COLO668 (cell line): ENCODE measurements at regions not wholly inside any gene's neighbourhood (a gene's known extent, or its start where the extent isn't known, plus 50 kb on each side); places are given as distances from the start of the nearest gene placed in this dataset.

Experiments used
- DNase-seq: peaks from one replicate; lab custom pipeline; 2025; ENCODE audit not compliant: unreplicated experiment; lab: John Stamatoyannopoulos, UW

DNA sequence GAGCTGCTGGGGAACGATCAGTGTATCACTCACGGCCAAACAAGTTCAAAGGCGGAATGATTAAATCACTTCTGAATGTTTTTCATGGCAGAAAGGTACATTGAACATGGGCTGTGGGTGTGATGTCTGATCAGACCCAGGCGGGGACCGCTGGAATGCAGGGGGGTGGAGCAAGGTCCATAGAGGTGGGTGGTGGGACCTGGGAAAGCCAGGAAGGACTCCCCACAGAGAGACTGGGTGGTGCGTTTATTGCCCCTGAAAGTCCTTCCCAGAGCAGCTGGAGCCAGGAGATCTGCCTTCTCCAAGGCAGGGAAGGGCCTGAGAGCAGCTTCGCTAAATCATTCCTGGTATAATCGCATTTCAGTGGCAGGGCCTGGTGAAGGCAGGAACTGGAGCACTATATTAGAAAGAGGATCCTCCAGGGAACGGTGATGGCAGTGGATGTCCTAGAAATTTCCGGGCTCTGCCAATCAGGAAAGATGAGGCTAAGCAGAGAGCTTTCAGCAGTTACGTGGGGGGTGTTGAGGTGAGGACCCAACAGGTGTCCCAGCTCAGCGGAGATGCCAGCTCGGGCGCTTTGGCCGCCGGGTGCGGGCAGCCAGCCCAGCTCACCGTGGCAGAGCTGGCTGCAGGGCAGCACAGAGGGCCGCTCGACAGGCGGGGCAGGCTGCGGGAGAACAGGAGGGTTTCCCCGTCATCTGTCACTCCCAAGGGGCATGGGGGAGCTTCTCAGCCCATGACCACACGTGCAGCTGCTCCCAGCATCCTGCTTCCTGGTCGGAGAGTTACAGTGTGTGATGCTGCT is 271.7 kb downstream of the CTTN start:
- no peak for DNase-seq

DNA sequence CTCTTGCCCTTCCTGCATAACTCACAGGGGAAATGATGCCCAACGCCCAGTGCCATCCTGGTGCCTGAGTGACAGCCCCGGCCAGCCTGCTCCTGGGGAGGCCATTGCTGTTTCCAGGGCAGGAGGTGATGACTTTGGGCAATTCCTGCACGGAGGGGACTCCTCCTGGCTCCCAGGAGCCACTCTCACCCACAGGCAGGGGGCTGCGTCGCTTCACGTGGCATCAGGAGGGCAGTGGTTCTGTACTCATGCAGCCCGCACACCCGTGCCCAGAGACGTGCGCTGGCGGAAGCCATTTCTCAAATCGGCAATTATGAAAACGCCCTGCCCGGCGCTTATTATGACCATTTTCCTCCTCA is 272.3 kb downstream of the CTTN start:
- no peak for DNase-seq

DNA sequence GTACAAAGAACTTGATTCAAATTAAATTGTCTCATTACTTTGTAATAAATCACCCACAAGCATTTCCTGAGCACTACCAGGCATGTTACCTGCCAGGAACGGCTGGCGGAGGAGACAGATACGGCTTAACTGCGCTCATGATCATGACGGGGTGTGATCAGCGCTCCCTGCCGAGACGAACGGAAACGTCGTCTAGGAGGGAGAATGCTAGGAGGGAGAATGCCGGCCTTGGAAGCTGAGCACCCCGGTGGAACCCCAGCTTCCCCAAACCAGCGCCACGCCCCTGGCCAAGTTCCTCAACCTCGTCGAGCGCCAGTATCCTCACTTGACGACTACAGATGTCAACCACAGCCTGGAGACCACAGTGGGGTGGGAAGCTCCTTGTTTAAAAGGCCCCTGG is 272.8 kb downstream of the CTTN start:
- DNase-seq: no peak

DNA sequence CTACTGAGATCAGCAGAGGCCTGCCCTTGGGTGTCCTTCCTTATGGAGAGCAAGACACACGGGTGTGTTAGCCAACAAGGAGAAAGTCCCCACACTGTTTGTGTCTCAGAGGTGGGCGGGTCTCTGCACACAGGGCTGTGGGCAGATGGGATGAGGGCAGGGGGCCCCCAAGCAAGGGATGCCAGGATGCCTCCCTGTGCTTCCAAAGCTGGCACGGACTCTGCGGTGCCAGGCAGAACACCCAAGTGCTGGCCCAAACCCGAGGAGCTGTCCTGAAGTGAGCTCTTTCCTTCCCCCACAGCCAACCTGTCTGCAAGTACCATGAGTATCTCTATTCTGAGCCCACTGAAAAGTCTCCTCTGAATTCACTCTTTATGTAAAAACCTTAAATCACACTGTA is 273.3 kb downstream of the CTTN start:
- no peak for DNase-seq

DNA sequence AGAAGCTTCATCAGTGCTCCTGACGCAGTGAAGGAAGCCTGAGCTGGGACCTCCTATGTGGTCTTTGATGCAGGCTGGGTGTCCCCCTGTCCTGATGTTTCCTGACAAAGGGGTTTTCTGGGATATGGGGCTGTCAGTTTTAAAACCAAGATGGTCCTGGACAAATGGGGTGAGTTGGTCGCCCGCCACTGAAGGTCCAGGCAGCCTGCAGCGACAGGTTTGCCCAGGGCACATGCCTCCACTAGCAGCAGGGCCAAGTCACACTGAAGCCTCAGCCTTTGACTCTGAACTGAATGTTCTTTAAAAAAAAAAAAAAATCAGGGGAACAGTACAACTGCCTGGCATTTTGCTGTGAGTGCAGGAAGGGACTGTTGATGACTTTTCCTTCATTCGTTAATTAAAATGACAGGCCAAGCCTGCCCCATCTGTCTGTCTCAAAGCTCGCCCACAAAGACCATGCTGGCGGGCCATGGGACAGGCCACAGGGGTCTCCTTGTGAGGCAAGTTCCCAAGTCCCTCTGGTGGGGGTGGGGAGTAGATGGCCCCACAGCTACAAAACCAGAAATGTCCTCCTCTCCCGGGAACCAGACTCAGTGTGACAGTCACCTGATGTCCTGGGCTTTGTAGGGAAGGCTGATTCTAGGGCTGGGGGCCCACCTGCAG is 274.8 kb downstream of the CTTN start:
- DNase-seq: no peak

DNA sequence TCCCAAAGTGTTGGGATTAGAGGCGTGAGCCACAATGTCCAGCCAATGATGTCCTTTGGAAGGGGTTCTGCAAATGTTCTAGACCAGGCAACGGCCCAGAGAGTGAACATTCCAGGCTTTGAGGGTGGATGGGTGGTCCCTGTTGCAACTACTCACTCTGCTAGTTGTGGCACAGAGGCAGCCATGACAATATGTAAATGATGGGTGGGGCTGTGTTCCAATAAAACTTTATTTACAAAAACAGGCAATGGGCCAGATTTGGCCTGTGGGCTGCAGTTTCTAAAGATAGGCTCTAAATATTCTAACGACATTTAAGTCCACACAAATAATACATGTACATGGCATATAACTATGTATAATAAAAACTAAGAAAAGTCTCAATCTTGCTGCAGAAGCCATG is 276.3 kb downstream of the CTTN start:
- no peak for DNase-seq

DNA sequence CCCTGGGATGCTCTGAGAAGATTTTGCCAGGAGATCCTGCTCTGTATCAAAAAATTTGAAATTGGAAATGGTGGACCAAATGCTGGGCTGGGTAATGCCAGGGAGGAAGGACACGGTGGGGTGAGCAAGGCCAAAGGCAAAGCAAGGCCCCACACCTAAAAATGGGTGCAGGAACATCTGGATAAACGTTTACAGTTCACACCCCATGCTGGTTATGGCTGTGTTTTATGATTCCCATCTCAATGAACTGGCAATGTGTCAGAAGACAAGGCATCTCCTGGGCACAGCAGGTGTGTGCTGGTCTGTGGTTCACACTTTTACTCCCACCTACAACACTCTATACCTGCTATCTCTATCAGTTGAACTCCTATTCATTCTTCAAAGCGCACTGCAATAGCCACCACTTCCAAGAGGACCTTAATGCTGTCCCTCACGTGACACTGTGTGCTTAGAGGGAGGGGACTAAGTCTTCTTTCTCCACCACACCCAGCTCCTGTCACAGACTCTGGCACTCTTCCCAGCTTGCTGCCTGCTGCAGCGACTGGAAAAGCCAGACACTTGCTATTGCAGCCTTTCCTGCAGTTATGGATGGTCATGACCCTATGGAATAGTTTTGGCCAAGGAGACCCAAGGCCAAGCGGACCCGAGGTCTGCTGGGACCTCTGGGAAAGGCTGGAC is 277.5 kb downstream of the CTTN start:
- DNase-seq: no peak

DNA sequence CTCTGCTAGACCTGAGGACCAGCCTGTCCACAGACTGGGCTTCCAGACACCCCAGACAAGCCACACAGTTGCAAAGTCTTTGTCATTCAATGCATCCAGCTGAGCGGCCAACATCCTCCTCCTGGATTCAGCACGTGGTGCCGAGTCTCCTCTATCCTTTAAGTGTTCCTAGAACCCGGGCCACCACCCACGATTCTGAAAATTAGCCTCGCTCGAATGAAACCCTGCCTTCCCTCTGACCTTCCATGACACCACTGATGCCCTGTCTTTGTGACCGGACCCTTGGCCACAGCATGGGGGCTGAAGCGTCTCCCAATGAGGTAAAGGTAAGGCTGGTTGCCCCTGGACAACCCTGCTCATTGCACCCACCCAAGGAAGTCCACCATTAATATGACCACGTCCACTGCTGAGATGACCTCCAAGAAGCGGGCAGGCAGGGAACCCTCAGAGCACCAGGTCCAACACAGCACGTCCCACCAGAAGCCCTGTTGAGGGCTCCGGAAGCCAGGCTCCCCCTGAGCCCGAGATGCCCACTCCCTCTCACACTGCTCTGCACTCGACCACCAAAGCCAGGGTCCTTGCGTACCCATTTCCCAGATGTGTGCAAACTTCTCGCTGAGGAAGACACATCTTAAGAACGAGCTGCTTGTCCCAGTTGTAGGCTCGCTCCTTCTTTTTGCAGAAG is 279.0 kb downstream of the CTTN start:
- no peak for DNase-seq

DNA sequence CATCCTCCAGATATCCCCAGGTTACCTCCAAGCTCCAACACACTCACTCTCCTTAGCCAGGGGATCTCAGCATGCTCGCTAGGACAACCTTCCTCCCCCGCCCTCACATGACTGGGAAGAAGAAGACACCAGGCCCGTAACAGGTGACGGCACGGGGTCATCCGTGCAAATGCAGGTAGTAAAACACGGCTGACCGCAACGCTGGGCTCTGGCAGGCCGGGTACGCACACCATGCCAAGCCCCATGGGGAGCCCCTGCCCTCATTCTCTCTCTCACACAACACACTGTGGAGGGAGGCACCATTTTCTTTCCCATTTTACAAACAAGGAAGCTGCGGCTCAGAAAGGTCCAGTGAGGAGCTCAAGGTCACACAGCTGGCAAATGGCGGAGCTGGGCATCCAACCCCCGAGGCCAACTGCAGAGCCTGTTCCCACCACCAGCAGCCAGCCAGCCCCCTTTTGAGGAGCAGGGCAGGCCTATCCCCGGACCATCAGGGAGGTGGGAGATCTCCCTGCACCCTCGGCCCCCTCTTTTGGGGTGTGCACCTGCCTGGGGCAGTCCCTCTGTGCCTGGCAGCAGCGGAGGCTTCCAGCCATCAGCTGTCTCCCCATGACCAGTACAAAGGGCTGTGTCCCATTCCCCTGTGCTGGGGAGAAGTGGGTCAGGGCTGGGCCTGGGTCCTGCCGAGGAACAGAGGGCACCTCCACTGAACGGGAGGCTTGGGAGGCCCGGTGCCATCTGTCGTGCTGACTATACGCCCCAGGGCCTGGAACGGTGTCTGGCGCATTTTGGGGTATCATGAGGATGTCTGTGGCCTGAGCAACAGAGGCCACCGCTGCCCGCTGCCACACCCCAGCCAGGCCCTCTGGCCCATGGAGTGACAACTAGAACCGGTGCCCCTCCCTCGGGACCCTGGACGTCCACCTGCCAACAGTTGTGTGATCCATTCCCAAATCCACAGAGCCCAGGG is 280.9 kb downstream of the CTTN start:
- no peak for DNase-seq

DNA sequence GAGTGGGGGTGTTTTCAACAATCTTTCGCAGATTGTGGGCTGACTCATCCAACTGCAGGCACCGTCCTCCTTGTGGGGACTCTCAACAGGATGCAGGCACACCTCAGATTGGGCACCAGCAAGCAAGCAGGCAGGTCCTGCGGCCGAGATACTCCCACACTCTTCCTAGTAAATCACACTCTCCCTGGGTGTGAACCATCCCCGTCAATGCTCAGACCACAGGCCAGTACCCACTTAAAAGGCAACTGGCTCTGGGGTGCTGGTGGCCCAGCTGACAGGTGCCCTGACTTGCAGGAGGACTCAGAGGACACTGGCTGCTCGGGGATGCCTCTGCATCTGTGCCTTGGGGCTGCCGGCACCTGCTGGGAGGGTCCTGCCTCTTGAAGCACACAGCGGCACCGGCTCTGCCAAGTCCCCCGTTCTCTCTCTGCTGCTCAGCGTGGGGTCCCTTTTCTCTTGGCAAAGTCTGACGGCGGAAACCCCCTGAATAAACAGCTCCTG is 282.5 kb downstream of the CTTN start:
- no peak for DNase-seq

DNA sequence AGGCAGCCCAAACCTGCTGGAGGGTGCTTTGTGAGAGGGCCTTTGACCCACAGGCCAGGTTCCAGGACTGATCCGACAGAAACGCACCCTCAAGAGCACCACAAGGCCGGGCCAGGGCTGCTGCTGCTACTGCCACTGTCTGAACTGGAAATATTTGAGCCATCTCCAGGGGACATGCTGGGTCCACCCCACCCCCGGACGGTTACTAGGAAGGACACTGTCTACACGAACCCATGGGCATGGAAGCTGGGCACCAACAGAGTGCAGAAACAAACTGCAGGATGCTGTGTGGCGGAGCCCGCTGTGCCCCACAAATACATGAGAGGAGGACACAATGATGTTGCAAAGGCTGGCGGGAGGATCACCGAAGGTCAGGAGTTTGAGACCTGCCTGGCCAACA is 283.7 kb downstream of the CTTN start:
- DNase-seq: no peak

DNA sequence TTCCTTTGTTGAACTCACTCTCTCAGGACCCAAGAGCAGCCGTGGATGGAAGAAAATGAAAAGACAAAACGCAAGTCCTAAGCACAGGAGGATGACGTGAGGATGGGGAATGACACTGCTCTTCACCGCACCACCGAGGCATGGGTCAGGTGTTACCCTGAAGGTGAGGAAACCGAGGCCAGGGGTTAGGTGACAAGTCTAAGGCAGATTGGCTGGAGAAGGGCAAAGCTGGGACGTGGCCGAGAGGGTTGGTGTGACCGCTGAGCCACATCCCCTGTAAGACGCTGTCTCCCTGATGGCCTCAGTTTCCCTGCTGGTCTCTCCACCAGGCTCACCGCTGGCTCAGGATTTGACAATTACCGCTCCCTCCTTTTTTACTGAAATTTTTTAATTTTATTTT is 284.4 kb downstream of the CTTN start:
- no peak for DNase-seq

DNA sequence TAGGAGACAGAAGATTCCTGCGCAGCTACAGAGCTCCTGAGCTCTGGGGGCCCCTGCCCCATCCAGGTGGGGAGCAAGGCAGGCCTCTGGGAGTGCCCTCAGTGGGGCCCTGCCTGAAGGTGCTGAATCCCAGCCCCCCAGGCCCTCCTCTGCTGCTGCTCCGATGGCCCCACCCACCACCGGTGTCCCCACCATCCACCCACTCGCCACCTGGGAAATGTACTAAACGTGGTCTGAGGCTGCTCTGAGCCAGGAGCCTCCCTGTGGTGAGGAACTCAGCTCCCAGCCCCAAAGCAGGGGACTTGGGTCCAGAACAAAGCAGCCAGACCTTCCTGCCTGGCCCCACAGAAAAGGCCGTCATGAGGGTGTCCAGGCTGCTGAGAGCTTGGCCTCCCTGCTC is 289.4 kb downstream of the CTTN start:
- no peak for DNase-seq

DNA sequence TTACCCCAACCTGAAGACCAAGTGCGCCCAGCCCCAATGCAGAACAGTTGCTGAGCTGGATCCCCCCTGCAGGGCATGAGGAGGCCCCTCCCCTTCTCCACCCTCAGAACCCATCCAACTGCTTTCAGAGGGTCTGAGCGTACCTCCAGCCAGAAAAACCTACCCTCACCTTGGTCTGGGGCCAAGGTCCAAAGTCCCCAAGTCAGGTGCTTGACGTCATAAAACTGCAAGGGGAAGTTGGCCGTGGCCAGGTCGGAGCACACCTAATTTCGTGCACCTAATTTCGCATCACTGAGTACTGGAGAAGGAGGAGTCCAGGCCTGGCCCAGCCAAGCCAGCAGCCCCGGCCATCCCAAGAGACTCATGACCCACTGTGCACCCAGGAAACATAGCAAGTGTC is 289.8 kb downstream of the CTTN start:
- DNase-seq: no peak

DNA sequence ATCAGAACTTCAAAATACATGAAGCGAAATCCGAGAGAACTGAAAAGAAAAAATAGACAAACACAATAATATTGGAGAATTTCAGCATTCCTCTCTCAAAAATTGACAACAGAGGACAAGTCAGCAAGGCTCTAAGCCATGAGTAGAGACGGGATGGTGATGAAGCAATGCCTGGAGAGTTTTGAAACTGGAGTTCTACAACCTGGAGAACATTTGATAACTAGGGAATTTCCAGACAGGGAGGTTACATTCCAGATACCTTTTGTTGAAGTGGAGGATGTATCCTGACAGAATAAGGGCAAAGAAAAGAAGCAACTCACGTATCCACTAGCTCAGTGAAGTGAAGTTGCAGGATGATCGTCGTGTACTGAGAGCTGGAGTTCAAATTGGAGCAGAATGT is 291.4 kb downstream of the CTTN start:
- no peak for DNase-seq

DNA sequence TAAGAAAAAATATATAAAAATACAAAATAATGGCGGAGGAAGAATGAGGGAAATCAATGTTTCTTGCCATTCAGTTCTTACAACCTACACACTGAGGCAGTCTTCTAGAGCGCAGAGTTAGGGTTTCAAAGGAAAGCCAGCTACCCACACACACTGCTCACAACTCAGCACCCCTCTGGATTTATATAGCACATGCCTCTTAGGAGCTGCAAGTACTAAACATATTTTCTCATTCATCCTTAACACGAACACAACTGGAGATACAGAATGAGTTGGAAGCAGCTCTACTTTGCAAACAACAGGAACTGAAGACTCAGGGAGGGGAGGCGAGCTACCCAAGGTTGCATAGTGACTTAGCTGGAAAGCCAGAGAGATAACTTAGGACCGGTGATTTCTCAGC is 293.8 kb downstream of the CTTN start:
- DNase-seq: no peak

DNA sequence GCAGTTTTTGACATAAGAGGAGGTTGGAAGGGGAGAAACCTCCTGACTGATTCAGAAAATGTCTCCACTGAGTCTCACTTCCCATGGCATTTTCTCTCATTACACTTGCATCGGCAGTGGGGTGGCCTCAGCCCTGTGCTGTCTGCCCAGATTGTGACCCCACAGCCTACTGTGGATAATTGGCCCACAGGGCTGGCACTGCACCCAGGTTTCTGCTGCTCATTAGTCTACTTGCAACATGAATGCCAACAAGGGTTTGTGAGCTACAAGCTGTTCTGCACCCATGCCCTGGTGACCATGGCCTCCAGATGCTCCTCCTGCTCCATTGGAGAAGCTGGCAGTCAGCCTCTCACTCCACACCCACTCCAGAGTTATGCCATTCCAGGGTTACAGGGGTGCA is 296.0 kb downstream of the CTTN start:
- no peak for DNase-seq

DNA sequence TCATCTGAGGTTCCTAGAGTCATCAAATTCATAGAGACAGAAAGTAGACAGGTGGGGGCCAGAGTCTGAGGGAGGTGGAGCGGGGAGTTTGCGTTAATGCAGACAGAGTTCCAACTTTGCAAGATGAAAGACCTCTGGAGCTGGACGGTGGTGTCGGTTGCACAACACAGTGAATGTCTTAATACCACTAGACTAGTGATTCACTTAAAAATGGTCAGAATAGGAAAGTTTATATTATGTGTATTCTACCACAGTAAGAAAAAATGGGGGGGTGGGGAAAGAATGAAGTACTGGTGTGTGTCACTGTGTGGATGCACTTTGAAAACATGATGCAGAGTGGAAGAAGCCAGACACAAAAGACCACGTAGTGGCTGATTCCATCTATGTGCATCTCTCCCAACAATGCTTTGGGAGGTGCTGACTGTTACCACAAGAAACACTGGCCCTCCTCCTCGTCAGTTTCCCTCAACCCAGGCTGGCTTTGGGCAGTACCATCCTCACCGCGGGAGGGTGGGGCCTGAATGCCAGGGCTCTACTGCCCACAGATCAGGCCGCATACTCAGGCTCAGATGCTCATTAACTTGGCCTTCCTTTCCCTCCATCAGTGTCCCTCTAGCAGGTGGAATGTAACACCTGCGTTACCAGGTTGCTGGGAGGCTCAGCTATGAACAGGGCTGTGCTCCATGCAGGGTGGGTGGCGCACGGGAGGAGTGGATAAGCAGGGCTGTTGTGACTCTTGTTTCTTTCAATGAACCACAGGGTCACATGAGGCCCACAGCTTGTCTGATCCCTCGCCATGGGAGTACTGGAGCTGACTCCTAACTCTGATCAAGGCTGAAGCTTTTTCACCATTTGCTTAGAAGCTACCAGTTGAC is 297.0 kb downstream of the CTTN start:
- DNase-seq: no peak

DNA sequence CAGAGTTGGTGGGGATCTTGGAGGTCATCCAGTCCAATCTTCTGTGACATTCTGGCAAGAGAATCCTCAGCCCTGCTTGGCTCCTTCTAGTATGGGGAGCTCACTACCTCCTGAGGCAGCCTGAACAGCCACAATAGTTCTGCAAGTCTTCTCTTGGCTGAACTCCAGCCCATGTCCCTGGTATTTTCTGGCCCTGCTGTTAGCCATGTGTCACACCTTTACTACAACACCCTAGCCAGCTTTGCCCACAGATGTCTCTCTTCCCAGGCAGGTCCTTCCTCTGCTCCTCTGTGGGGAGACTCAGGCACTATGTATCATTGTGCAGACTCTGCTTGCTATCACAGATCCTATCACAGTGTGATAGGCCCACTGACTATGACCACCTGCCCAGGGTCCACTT is 297.7 kb downstream of the CTTN start:
- no peak for DNase-seq

DNA sequence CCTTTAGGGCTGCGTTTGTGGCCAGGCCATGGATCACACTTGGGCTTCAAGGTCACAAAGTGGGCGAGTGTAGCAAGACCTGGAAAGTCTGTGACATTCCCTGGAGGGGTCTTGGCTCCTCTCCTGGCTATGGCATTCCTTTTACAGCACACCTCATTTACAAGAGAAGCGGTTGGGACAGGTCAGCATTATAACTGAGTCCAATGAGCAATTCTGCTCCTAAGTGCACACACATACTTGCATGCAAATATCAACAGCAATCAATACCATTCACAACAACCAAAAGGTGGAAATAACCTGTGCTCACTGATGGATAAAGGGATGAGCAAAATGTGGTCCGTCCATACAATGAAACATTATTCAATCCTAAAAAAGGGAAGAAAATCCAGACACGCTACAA is 298.2 kb downstream of the CTTN start:
- DNase-seq: no peak
